Testis (tissue), 2 donors: ENCODE measurements at regions not wholly inside any gene's neighbourhood (a gene's known extent, or its start where the extent isn't known, plus 50 kb on each side); places are given as distances from the start of the nearest gene placed in this dataset.

Source experiments
- POLR2A ChIP-seq: fragments of 450-650 bp; IDR thresholded peaks from one replicate; pipeline ENCODE4 v1.6.1; 2017; ENCODE audit warnings: antibody characterized with exemption, mild to moderate bottlenecking, moderate library complexity
- TF ChIP-seq, protein P1 (sequence below), 3 experiments: fragments of 450-650 bp in 2 of 3; fragments of 200-600 bp in 1 of 3; sonication (generic) in 1 of 3; IDR thresholded peaks; one replicate each; pipeline ENCODE4 v1.5.1; 2016 to 2019; ENCODE audit warnings: antibody characterized with exemption in 3 of 3, mild to moderate bottlenecking in 2 of 3, moderate library complexity in 1 of 3

GRCh38 chr5:93887678-93888077, 146.3 kb upstream of the POU5F2 start:
- TF ChIP-seq POLR2A = no peak
- TF ChIP-seq, protein P1, sequence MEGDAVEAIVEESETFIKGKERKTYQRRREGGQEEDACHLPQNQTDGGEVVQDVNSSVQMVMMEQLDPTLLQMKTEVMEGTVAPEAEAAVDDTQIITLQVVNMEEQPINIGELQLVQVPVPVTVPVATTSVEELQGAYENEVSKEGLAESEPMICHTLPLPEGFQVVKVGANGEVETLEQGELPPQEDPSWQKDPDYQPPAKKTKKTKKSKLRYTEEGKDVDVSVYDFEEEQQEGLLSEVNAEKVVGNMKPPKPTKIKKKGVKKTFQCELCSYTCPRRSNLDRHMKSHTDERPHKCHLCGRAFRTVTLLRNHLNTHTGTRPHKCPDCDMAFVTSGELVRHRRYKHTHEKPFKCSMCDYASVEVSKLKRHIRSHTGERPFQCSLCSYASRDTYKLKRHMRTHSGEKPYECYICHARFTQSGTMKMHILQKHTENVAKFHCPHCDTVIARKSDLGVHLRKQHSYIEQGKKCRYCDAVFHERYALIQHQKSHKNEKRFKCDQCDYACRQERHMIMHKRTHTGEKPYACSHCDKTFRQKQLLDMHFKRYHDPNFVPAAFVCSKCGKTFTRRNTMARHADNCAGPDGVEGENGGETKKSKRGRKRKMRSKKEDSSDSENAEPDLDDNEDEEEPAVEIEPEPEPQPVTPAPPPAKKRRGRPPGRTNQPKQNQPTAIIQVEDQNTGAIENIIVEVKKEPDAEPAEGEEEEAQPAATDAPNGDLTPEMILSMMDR (IDR thresholded peaks at IDR 0.05) = no peak
